Bronchial epithelial cell (primary cell): ENCODE measurements at regions not wholly inside any gene's neighbourhood (a gene's known extent, or its start where the extent isn't known, plus 50 kb on each side); places are given as distances from the start of the nearest gene placed in this dataset.
A peak's percentile ranks its signal among the peaks of the same experiment; 100 is the strongest.

Experiments
- DNase-seq: peaks from one replicate; pipeline ENCODE4 v3.0.0-alpha.2; 2010; ENCODE audit warnings: low read depth
- FAIRE-seq: peaks from 2 replicates; lab custom pipeline; 2011; peaks lifted over from hg19 to GRCh38; lab: Jason Lieb, UNC
- H3K27me3 ChIP-seq: 2 replicates; pipeline ENCODE4 v1.5.1; 2011; ENCODE audit warnings: low read length; ENCODE audit not compliant: control insufficient read depth, insufficient read depth
- H3K36me3 ChIP-seq: 2 replicates; pipeline ENCODE4 v1.5.1; 2011; ENCODE audit warnings: low read length; ENCODE audit not compliant: control insufficient read depth, insufficient read depth
- H3K4me3 ChIP-seq: 2 replicates; pipeline ENCODE4 v1.5.1; 2011; ENCODE audit warnings: mild to moderate bottlenecking, low read depth, low read length, control low read depth
- CTCF ChIP-seq: IDR thresholded peaks from 2 replicates; pipeline ENCODE4 v1.5.1; 2011; ENCODE audit warnings: mild to moderate bottlenecking, moderate library complexity, low read length, control low read depth, inconsistent platforms; ENCODE audit not compliant: insufficient read depth, severe bottlenecking

DNA sequence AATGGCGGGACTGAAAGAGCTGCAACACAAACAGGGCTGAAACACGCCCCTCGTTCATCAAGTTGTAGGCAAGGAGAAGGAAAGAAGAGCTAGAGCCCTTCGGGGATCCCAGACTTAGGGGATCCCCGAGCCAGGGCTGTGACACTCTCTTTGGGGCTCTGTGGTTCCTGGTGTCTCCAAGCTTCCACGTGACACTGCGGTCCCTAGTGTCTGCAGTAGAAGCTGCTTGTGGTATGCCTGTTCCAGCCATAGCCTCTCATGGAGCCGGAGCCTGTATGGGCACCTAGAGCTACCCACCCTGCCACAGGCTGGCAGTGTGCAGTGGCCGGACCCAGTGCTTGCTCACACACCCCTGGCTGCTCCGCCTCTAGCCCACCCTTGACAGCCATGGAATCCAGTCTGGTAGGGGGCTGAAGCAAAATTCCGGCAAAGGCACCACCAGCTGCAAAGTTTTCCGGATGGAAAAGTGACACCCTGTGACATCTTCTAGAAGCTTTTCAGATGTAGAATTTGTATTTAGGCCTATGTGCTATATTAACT, 1439.6 kb upstream of the ACO1 start:
- TF ChIP-seq CTCF, result no peak
- DNase-seq, result no peak
- no peaks in the 10 kb centered on the region for H3K36me3 ChIP-seq
- no peaks in the 10 kb centered on the region for H3K27me3 ChIP-seq
- no peak for FAIRE-seq
- H3K4me3 ChIP-seq, result no peak overlapping the region

GRCh38 chr9:30964332-30964731, 1420.1 kb upstream of the ACO1 start:
- Histone ChIP-seq H3K36me3 (no peaks in the 10 kb centered on the region), H3K27me3 (no peaks in the 10 kb centered on the region), H3K4me3 (no peak overlapping the region)
- TF ChIP-seq CTCF, result no peak
- no peak for FAIRE-seq
- no peak for DNase-seq

DNA sequence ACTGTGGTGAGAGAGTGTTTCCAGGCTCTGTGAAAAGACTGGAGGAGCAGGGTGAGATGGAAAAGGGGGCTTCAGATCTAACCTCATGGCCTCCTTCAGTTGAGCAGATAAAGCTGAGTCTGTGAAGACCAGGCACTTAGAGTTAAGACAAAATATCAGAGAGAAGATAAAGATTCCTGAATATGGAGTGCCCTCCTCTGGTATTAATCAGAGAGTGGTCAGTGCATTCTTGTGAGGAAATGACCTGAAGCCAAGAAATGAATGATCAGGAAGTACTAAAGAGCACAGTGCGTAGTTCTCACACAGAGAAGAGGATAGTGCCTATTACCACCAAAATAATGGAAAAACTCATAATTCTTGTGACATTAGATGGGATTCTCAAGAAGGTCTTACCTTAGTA, 1417.0 kb upstream of the ACO1 start:
- Histone ChIP-seq H3K36me3 (no peaks in the 10 kb centered on the region), H3K4me3 (no peak overlapping the region), H3K27me3 (no peaks in the 10 kb centered on the region)
- no peak for TF ChIP-seq CTCF
- DNase-seq (peak; percentile 26), FAIRE-seq (no peak)

DNA sequence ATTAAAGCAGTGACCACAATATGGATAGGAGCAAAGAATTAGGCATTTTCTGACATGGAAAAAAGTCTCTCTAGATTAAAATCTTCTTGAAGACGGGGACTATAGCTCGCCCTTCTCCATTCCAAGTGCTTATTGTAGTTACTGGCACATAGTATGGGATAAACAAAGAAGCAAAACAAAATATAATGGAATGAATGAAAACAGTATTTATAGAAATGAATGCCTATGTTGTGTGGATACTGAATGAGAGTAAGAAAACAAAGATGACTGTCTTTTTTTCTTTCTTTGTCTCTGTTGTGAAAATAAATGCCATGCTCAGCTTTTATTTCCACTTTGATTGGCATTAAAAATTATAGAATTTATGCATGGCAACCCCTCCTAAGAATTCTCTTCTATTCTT, 1414.3 kb upstream of the ACO1 start:
- FAIRE-seq (no peak), DNase-seq (no peak)
- H3K36me3 ChIP-seq, result no peaks in the 10 kb centered on the region
- no peak for TF ChIP-seq CTCF
- no peak overlapping the region for H3K4me3 ChIP-seq
- no peaks in the 10 kb centered on the region for H3K27me3 ChIP-seq

DNA sequence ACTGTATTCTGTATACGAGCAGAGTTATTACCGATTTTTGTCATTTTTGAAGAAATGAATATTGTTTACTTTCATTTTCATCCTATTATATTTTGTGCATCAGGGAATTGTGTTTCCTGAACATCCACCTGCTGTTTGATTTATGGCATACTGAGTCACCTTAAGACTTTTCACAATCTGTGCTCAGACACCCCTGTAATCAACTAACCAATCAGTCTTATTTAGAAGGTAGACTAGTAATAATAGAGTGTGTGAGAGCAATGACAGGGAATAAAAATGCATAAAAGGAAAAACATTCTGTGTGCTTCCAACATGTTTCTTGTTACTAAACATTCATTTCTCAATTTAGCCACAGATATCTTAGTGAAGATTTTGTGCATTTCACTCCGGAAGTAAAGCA, 1413.6 kb upstream of the ACO1 start:
- H3K36me3 ChIP-seq, result no peaks in the 10 kb centered on the region
- no peak overlapping the region for H3K4me3 ChIP-seq
- DNase-seq, result no peak
- FAIRE-seq, result no peak
- no peak for TF ChIP-seq CTCF
- no peaks in the 10 kb centered on the region for H3K27me3 ChIP-seq

- H3K36me3 ChIP-seq, result no peaks in the 10 kb centered on the region
- DNase-seq (no peak), FAIRE-seq (no peak)
- H3K27me3 ChIP-seq, result no peaks in the 10 kb centered on the region
- H3K4me3 ChIP-seq, result no peak overlapping the region
- TF ChIP-seq CTCF, result no peak
Observed at GRCh38 chr9:30972654-30973053, 1411.8 kb upstream of the ACO1 start.
